Hindlimb muscle (tissue), 1 donor: ENCODE measurements at regions not wholly inside any gene's neighbourhood (a gene's known extent, or its start where the extent isn't known, plus 50 kb on each side); places are given as distances from the start of the nearest gene placed in this dataset.
"Not testable (repeated sequence)": the region's sequence is repeated elsewhere in the genome, so short reads cannot be mapped to it uniquely, and the experiment has no call there.

Source experiments
- DNase-seq: peaks from one replicate; pipeline ENCODE4 v3.0.0-alpha.2; 2013

DNA sequence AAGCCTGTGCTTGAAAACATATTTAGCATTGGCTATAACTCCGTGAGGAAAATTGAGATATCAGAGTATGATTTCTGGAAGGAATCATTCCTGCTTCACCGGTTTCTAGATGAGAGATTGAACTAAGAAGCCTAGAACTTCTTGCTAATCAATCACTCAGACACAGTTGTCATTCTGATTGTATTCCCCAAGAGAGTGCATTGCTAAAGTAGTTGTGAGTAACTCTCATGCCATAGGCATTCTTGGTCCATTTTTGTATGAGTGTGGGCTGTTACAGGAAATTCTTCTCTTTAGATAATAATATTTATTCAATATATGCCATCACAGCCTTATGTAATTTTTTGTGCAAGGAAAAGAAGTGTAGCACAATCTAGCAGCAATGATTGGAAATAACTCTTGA lies 893.3 kb upstream of the MDGA2 start:
- no peak for DNase-seq

DNA sequence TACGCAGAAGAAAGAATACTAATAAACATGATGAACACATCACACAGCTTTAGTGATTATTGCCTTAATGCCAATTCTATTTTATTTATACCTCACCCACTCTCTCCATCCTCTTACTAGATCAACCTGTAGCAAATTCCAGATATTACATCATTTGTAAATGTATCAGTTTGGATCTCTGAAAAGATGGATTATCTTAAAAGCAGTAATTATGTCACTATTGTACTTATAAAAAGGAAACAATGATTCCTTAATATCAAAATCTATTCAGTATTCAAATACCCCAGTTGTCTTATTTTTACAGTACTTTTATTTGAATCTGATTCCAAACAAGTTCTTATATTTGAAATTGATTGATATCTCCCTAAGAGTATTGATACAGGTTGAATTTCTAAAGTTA lies 892.8 kb upstream of the MDGA2 start:
- no peak for DNase-seq

DNA sequence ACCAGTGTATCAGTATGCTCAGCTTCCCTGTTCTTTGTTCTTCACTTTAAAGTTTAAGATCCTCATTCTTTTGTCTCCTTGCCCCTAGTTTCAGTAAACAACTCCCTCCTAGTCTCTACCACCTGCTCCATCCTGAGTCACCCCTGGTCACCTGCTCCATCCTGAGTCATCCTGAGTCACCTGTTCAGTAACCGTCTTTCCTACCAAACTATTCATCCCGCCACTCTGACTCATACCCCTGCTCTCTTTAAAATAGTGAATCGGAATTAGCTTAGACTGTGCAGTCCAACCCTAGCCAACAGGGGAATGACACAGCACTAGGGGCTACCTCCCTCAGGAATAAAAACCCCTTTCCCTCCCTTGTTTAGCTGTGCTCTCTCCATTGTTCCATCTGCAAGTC lies 888.1 kb upstream of the MDGA2 start:
- no peak for DNase-seq

DNA sequence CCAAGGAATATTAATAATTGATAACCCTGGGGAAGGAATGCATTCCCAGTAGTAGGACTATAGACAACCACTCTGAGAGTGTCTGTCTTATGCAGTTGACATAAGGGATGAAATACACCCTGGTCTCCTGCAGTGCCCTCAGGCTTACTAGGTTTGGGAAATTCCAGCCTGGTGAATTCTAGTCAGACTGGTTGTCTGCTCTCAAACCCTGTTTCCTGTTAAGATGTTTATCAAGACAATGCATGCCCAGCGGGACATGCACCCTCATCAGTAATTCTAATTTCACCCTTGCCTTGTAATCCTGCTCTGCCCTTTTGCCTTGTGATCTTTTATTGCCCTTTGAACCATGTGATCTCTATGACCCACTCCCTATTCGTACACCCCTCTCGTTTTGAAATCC lies 886.0 kb upstream of the MDGA2 start:
- not testable (repeated sequence) for DNase-seq

DNA sequence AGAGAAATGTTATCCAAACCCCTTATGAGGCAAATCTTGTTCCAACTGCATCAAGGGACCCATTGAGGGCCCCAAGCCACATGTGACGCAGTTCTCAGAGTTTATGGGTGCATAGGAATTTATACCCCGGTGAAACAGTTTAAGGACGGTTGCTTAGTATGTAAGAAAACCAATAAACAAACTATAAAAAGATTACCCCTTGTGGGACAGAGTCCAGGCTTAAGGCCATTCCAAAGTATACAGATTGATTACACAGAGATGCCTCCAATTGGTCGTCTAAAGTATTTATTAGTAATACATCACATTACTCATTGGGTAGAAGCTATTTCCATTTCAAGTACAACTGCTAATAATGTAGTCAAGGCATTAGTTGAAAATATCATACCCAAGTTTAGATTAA lies 885.0 kb upstream of the MDGA2 start:
- no peak for DNase-seq

DNA sequence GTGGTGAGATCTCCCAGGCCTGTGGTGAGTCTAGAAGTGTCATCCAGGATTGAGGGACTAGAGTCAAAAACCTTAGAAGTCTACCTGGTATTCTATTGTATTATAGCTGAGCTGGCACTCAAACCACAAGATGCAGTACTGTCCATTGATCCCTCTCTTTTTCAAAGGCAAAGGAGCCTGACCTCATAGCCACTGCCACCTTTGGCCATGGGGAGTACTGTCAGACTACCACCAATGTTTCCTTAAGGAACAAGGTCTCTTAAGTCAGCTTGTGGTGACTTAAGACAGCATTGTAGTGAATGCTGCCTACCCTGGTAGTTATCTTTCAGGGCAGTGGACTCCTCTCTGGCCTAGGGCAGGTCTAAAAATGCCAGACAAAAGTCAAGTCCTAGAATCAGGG lies 878.0 kb upstream of the MDGA2 start:
- DNase-seq = no peak

DNA sequence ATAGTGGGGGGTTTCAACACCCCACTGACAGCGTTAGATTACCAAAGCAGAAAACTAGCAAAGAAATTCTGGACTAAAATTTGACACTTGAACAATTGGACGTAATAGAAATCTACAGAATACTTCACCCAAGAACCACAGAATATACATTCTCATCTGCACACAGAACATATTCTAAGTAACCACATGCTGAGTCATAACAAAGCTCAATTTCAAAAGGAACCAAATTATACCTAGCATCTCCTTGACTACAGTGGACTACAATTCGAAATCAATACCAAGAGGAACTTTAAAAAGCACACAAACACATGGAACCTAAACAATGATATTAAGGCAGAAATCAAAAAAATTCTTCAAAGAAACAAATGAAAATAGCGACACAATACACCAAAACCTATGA lies 871.6 kb upstream of the MDGA2 start:
- DNase-seq = no peak

DNA sequence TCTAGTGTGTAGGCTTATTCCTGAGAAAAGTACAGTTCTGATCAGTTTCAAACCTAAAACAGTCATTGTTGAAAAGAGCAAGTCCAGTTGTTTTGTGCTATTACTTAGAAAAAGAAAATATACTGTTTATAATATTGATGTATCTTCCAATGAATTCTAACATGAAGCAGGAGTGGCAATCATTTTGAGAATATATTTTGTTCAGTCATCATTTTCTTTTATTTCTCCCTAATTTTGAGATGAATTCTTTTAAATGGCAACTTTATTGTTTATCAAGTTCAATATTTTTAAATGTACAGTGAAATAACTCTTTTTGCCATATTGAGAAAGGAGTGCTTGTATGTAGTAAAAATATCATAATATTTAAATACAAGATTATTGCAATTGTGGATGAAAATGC lies 862.2 kb upstream of the MDGA2 start:
- no peak for DNase-seq

DNA sequence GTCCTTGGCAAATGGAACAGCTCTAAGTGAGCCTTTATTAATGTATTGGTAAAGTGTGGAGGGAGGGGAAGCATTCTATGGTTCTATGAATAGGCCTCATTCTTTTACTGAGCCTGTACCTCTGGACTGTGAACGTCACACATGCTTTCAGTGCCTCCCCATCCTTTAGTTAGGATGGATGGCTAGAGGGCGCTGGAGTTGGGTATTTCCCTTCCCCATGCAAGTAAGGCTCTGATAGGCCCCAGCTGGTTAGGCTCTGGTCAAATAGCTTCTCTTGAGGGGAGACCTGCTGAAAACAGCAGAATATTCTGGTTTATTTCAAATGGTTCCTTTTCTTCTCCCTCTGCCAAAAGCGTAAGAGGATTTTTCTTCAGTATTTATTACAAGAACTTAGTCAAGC lies 860.9 kb upstream of the MDGA2 start:
- no peak for DNase-seq

DNA sequence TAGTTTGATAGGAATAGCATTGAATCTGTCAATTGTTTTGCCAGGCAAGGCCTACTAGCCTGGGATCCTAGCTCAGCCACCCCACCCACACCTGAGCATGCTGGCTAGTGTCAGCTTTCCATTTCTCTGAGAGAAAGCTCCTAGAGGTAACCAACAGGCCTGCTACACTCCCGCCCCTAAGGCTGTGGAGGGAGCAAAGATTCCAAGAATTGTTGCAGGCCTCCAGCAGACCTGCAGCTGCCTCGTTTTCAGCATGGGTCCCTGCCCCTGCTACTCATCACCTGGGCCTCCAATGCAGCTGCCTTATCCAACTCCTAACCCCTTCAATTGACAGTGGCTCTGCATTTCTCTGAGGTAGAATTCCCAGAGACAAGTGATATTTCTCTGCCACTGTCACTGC lies 852.4 kb upstream of the MDGA2 start:
- no peak for DNase-seq

DNA sequence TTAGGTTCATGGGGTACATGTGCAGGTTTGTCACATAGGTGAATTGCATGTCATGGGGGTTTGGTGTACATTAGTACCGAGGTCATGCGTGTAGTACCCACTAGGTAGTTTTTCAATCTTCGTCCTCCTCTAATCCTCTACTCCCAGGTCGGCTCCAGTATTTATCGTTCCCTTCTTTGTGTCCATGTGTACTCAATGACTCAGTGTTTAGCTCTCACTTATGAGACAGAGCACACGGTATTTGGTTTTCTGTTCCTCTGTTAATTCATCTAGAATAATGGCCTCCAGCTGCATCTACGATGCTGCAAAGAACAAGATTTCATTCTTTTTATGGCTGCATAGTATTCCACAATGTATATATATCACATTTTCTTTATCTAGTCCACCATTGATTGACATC lies 850.9 kb upstream of the MDGA2 start:
- DNase-seq = no peak

DNA sequence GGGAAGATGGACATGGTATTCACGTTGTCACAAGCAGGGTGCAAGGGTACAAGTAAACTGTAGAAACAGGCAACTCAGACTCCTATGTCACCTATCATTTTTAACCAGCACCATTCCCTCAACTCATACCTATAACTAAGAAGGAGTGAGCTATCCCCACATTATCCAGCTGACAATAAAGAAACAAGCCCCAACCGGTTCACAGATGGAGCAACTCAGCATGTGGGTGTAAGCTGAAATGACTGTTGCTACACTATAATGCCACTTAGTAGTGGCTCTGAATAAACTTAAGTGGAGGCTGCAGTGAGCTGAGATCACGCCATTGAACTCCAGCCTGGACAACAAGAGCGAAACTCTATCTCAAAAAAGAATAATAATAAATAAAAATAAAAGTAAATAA lies 829.5 kb upstream of the MDGA2 start:
- DNase-seq = no peak

DNA sequence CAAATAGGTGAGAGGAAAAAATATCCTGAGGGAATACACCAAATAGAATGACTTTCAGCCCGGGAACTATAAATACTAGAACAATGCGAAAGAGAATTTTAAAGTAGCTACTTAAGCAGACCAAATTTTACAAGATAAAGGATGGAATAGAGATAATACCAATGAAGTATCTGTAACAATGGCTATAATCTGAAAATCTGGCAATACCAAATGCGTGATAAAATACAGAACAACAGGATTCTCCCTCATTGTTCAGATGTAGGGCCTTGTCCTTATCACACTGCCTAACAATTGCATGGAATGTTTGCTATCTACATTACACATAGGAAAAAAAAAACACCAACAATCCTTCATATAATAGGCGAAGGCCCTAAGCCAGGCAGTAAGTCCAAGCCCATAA lies 815.4 kb upstream of the MDGA2 start:
- no peak for DNase-seq

DNA sequence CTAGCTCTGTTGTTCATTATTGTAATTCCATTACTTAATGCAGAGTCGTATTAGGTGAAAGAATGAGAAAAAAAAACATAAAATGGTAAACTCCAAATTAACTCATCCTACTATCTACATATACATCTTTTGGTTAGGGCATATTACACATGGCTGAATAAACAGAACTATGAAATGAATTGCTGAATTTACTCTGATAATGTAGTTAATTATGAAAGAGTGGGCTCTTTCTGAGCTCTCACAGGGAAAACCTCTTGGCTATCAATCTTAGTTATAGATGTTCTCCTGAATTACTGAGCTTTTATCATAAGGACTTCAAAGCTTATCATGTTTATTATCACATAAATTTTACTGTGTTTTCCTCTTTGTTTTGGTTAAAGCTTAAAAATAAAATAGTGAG lies 798.5 kb upstream of the MDGA2 start:
- DNase-seq = no peak

DNA sequence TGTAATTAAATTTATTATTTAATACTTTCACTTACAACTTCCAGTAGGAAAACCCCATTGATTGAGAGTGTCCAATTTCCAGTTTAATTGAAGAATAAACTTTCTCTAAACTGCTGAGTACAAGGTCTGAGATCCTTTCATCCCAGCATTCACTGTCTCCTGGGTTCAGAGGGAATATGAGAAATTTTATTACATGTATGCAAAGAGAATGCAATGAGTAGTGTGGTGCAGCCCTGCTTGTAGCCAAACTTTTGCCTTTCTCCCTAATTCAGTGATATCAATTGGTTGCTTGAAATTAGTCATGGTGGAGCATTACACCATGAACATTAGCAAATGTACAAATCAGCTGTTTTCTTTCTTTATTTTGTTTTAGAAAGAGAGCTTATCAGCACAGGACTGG lies 780.6 kb upstream of the MDGA2 start:
- no peak for DNase-seq

DNA sequence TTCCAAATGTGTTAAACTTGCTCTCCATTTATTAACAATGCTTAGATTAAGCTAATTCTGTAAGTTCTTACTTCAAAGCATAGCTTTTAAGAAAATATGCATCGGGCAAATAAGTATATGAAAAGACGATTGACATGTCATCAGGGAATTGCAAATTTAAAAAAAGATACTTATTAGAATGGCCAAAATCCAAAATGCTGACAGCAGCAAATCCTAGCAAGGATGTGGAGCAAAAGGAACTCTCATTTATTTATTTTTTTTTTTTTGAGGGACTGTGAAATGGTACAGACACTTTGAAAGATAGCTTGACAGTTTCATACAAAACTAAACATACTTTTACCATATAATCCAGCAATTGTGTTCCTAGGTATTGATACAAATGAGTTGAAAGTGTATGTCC lies 779.5 kb upstream of the MDGA2 start:
- no peak for DNase-seq

DNA sequence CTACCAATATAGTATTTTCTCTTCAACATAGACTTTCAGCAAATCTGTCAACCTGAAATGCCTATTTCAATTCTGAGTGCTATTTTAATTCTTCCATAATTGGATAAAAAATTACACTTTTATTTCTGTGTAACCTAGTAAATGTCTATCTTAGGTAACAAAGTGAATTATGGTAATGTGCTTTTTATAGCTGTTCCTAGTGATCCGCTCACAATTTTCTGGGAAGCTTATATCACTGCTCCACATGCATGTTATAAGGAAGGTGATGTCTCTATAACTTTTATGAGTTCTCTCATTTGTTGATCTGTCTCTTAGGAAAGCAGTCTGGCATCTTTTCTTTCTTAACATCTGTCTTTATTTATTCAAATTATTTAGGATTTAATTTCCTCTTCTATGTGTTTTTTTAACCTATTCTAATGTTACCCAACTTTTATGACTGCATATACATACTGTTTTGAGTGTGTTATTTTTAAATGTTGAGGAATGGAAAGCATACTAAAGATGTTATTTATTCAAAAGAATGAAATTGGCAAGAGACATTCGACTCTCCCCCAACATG lies 777.1 kb upstream of the MDGA2 start:
- no peak for DNase-seq

DNA sequence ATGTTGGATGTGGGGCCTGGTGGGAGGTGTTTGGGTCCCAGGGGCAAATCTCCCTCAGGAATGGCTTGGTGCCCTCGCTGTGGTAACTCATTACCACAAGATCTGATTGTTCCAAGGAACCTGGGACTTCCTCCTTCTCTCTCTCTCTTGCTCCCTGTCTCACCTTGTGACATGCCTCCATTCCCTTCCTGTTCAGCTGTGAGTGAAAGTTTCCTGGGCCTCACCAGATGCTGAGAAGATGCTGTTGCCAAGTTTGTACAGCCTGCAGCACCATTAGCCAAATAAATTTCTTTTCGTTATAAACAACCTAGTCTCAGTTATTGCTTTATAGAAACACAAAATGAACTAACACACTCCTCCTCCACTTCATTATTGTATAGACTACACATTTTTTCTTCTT lies 759.8 kb upstream of the MDGA2 start:
- peak; percentile 19 for DNase-seq

DNA sequence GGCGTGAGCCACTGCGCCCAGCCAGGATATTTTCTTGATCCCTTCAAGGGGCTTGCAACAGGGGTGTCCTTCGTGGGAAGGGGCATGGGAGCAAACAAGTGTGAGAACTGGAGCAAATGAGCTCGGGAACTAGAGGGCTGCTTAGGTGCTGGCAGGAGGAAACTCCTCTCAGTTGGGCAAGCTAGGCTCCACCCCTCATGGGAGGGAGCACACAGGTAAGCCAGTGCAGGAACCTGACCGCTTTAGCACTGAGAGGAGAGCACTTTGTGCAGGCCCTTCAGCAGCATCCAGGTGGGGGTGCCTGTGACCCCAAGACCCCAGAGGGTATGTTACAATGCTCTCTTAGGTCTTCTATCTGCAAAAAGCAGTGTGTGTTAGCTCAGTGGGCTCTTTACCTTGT lies 755.4 kb upstream of the MDGA2 start:
- DNase-seq = no peak

DNA sequence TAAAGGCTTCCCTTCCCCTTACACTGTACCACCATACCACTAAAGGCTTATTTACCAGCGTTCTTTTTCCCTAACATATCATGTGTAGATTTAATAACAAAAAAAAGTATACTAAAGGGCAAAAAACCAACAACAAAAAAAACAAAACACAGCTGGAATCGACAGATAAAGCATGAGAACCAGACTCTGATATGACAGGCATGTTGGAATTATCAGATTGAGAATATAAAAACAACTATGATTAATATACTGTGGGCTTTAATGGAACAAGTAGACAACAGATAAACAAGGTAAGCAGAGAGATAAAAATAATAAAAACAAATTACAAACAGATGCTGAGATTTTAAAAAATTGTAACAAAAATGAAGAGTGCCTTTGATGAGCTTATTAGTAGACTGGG lies 754.1 kb upstream of the MDGA2 start:
- DNase-seq = no peak

DNA sequence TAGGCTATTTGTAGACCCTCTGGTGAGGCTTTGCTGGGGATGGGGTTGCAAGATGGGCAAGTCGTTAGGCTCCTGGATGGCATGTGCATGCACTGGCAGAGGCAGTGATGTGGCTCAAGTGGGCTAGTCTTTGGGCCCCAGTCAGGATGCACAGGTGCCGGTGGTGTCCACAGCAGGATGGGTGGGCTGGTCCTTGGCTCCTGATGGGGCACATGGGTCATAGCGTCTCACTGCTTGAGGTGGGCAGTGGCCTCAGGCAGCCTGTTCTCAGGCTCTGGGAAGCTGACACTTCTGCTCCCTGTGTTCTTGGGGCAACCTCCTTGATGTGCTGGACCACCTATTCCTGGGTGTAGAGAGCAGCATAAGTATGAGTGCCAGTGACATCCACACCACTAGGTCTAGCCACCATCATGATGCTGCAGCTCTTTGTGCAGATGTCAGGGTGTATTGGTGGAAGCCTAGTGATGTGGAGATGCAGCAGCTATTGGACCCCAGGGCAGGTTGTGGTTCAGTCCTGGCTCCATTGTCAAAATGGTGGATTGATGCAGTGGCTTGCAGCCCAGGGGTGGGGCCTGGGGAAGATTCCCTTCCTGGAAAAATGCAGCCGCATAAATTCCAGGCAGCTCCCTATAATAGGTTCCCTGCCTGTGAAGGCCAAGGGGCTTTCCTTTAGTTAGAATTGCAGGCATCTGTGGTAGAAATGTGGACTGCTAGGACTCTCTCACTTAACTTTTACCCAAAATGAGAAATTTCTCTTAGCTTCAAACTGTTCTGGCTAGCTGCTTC lies 742.5 kb upstream of the MDGA2 start:
- no peak for DNase-seq

DNA sequence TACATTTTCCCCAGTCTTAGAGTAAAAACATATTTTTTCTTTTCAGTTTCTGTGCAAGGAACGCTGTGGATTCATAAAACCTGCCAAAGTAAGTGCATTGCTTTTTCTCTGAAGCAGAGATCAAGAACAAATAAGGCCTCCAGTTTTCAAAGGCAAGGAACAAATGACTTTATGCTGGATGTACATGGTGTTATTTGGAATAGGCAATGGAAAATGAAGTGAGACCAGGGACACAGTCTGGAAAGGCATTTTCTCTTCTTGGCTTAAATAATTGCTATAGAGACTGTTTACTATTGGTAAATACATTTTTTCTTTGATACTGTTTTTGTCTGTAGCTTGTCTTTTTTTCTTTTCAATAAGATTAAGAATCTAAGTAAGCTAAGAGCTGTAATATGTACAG lies 725.9 kb upstream of the MDGA2 start:
- DNase-seq = peak; percentile 32

DNA sequence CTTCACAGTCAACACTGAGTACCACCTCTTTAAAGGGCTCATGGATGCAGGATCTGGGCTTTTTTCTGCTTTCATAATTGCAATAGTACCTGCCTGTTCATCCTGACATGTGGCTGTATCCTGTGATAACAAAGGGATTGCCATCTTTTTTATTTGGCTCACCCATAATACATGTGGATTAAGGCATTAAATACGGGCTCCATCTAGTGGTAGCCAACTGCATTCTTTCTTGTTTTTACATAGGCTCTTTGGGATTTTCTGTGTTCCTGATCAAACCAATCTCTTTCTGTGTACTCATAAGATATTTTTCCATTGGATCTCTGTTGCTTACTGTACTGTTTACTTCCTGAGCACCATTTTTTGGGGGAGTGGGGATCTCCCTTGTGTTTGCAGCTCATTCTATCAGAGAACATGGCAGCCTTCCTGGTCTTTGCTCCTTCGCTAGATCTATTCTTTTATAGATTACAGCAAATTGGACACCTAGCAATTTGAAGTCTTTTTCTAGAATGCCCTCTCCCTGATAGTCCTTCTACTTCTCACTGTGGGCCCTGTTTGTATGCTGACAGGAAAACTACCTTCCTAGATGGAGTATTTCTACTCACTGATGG lies 723.4 kb upstream of the MDGA2 start:
- DNase-seq = peak; percentile 4

DNA sequence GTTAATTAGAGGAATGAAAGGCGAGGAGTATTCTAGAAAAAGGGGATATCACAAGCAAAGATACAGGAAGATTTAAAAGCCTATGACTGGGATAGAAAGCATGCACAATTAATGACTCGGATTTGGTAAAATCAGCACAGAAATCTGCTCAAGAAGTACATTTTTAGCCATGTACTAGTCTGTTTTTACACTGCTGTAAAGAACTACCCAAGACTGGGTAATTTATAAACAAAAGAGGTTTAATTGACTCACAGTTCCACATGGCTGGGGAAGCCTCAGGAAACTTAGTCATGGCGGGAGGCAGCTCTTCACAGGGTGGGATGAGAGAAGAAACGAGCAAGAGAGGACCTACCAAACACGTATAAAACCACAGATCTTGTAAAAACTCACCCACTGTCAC lies 716.3 kb upstream of the MDGA2 start:
- DNase-seq = no peak

DNA sequence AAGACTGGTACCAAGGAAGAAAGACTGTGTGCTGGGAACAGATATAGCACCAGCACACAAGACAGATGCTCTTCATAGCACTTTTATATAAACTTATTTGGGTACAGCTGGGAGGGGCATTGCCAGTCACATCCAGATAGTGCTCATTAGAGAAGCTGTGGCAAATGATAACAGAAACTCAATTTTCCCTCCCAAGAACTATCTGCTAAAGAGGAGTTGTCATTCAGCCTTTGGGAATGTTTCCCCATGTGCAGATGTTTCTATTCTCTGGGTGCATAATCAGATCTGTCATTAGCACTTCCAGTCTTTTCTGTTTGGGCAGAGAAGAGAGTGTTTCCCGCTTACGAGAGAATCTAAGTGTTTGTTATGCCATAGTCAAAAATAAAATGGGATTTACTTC lies 714.9 kb upstream of the MDGA2 start:
- DNase-seq = no peak
